ENCODE measurements at regions not wholly inside any gene's neighbourhood (a gene's known extent, or its start where the extent isn't known, plus 50 kb on each side); places are given as distances from the start of the nearest gene placed in this dataset.
"Not testable (repeated sequence)": the region's sequence is repeated elsewhere in the genome, so short reads cannot be mapped to it uniquely, and the experiment has no call there.

DNA sequence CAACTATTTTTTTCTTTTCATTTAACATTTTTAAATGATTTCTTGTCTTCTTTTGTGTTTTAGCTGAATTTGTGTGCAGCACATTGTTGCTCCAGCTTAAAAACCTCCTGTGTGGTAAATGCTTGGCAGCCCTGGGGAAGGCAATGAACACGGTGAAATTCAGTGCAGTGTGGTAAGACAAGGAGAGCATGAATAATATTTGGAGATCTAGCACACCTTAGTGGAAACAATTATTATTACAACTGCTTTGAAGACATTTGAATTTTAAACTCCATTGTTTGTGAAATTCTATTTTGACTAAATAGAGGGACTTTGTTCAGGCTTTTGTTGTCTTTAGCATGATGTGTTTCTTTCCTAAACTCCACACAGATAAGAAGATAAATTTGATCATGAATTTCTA is 242.6 kb upstream of the CXADR start:
- 0 to 2% methylated on average over 1 of the region's 1 CpG for WGBS, 2 donors
- no peaks in the 10 kb centered on the region for H3K36me3 ChIP-seq
- H3K4me1 ChIP-seq: peaks cover 0 to 12% (median 0%) of the 10 kb centered on the region in 4 donors
- peaks cover 0 to 4% (median 0%) of the 10 kb centered on the region in 4 donors for H3K9me3 ChIP-seq
- peak; percentile 24 to 46 for DNase-seq (ENCODE audit: low spot score in 2 of 2)
- no peaks in the 10 kb centered on the region for H3K27me3 ChIP-seq
- H3K4me3 ChIP-seq: no peak overlapping the region
- H3K27ac ChIP-seq: peak overlapping the region in 1 of 4 donors; percentile 42
- TF ChIP-seq EP300 (IDR thresholded peaks at IDR 0.05): peak in 1 of 2 donors; percentile 30
- no peak for TF ChIP-seq POLR2A (IDR thresholded peaks at IDR 0.05)
- TF ChIP-seq CTCF (IDR thresholded peaks at IDR 0.05): peak; percentile 24 to 75 (median 47)

GRCh38 chr21:17279663-17280062 is 233.2 kb upstream of the CXADR start:
- Histone ChIP-seq H3K36me3 (no peaks in the 10 kb centered on the region), H3K4me3 (no peak overlapping the region), H3K27me3 (no peaks in the 10 kb centered on the region), H3K27ac (no peak overlapping the region), H3K9me3 (peaks cover 0 to 41% (median 2%) of the 10 kb centered on the region in 4 donors), H3K4me1 (no peaks in the 10 kb centered on the region)
- DNase-seq (ENCODE audit: low spot score in 2 of 2): no peak
- TF ChIP-seq EP300 (IDR thresholded peaks at IDR 0.05) (no peak), CTCF (IDR thresholded peaks at IDR 0.05) (no peak), POLR2A (IDR thresholded peaks at IDR 0.05) (no peak)
- 85 to 90% methylated on average over 3 of the region's 3 CpGs for WGBS, 2 donors

GRCh38 chr21:17293016-17293562 is 219.8 kb upstream of the CXADR start:
- peaks cover 0 to 44% (median 3%) of the 10 kb centered on the region in 4 donors for H3K9me3 ChIP-seq
- DNase-seq (ENCODE audit: low spot score in 2 of 2); H3K4me3 ChIP-seq; H3K27me3 ChIP-seq; H3K4me1 ChIP-seq; H3K27ac ChIP-seq; H3K36me3 ChIP-seq: not testable (repeated sequence)
- 76% methylated on average over 11 of the region's 11 CpGs for WGBS, 2 donors

- H3K27ac ChIP-seq: no peak overlapping the region
- no peak overlapping the region for H3K4me3 ChIP-seq
- no peak for DNase-seq (ENCODE audit: low spot score in 2 of 2)
- TF ChIP-seq EP300 (IDR thresholded peaks at IDR 0.05) (no peak), CTCF (IDR thresholded peaks at IDR 0.05) (no peak), POLR2A (IDR thresholded peaks at IDR 0.05) (no peak)
- WGBS, 2 donors: 73 to 77% methylated on average over 5 of the region's 5 CpGs
- peaks cover 0 to 56% (median 3%) of the 10 kb centered on the region in 4 donors for H3K9me3 ChIP-seq
- H3K36me3 ChIP-seq: no peaks in the 10 kb centered on the region
- no peaks in the 10 kb centered on the region for H3K27me3 ChIP-seq
- H3K4me1 ChIP-seq: no peaks in the 10 kb centered on the region
Observed at GRCh38 chr21:17295997-17296396, 216.8 kb upstream of the CXADR start.

DNA sequence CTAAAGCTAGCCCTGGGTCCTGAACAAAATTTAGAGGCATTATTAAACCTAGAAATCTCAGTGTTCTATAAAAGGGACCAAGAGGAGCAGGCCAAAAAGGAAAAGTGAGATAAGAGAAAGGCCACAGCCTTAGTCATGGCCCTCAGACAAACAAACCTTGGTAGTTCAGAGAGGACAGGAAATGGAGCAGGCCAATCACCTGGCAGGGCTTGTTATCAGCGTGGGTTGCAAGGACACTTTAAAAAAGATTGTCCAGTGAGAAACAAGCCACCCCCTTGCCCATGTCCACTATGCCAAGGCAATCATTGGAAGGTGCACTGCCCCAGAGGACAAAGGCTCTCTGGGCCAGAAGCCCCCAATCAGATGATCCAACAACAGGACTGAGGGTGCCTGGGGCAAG is 213.3 kb upstream of the CXADR start:
- WGBS, 2 donors: 75 to 81% methylated on average over 1 of the region's 1 CpG

DNA sequence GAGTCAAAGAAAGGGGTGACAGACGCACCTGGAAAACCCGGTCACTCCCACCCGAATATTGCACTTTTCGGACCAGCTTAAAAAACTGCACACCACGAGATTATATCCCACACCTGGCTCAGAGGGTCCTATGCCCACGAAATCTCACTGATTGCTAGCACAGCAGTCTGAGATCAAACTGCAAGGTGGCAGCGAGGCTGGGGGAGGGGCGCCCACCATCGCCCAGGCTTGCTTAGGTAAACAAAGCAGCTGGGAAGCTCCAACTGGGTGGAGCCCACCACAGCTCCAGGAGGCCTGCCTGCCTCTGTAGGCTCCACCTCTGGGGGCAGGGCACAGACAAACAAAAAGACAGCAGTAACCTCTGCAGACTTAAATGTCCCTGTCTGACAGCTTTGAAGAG is 185.1 kb upstream of the CXADR start:
- peaks cover 0 to 13% (median 0%) of the 10 kb centered on the region in 4 donors for H3K9me3 ChIP-seq
- not testable (repeated sequence) for H3K27ac ChIP-seq; H3K36me3 ChIP-seq; H3K27me3 ChIP-seq; H3K4me1 ChIP-seq; H3K4me3 ChIP-seq; DNase-seq (ENCODE audit: low spot score in 2 of 2)
- WGBS, 2 donors: 84 to 92% methylated on average over 9 of the region's 9 CpGs

More for the DNA sequence above, 213.3 kb upstream of the CXADR start:
- not testable (repeated sequence) for DNase-seq (ENCODE audit: low spot score in 2 of 2); H3K4me3 ChIP-seq; H3K27me3 ChIP-seq; H3K27ac ChIP-seq; H3K4me1 ChIP-seq; H3K36me3 ChIP-seq
- peaks cover 0 to 42% (median 0%) of the 10 kb centered on the region in 4 donors for H3K9me3 ChIP-seq

GRCh38 chr21:17334484-17334883 is 178.4 kb upstream of the CXADR start:
- DNase-seq (ENCODE audit: low spot score in 2 of 2): no peak
- no peaks in the 10 kb centered on the region for H3K4me1 ChIP-seq

More at GRCh38 chr21:17334484-17334883, 178.4 kb upstream of the CXADR start:
- Histone ChIP-seq H3K9me3 (no peaks in the 10 kb centered on the region), H3K36me3 (no peaks in the 10 kb centered on the region), H3K4me3 (no peak overlapping the region), H3K27ac (no peak overlapping the region), H3K27me3 (no peaks in the 10 kb centered on the region)
- TF ChIP-seq EP300 (IDR thresholded peaks at IDR 0.05): no peak
- no peak for TF ChIP-seq CTCF (IDR thresholded peaks at IDR 0.05)
- no peak for TF ChIP-seq POLR2A (IDR thresholded peaks at IDR 0.05)
- WGBS, 2 donors: 51 to 53% methylated on average over 3 of the region's 3 CpGs
